Fibroblast of lung (primary cell): ENCODE measurements at regions not wholly inside any gene's neighbourhood (a gene's known extent, or its start where the extent isn't known, plus 50 kb on each side); places are given as distances from the start of the nearest gene placed in this dataset.

ENCODE experiments used
- DNase-seq, 2 donors: peaks; one replicate each; pipeline versions ENCODE4 v3.0.0 to v3.0.0-alpha.2; 2010; ENCODE audit warnings: low read depth in 2 of 2
- H2AFZ ChIP-seq: 2 replicates; pipeline ENCODE4 v1.5.1; 2012; ENCODE audit warnings: low read length, control low read depth, inconsistent platforms
- H3K27ac ChIP-seq: 2 replicates; pipeline ENCODE4 v1.5.1; 2011; ENCODE audit warnings: low read length, control low read depth; ENCODE audit not compliant: insufficient read depth
- H3K27me3 ChIP-seq: 2 replicates; pipeline ENCODE4 v1.5.1; 2011; ENCODE audit warnings: mild to moderate bottlenecking, low read length; ENCODE audit not compliant: control insufficient read depth, insufficient read depth
- H3K36me3 ChIP-seq: 2 replicates; pipeline ENCODE4 v1.5.1; 2011; ENCODE audit warnings: low read length; ENCODE audit not compliant: control insufficient read depth, insufficient read depth
- H3K4me1 ChIP-seq: 2 replicates; pipeline ENCODE4 v1.5.1; 2011; ENCODE audit warnings: low read length; ENCODE audit not compliant: control insufficient read depth, insufficient read depth; ENCODE audit errors: extremely low read depth
- H3K4me2 ChIP-seq: 2 replicates; pipeline ENCODE4 v1.5.1; 2011; ENCODE audit warnings: low read length, control low read depth; ENCODE audit not compliant: insufficient read depth; ENCODE audit errors: extremely low read depth
- H3K4me3 ChIP-seq, 4 experiments: fragments of 200-600 bp in 1 of 4; sonication (generic) in 1 of 4; replicated peaks in 1 of 4; 2 replicates each; pipeline ENCODE4 v1.5.1; 2011 to 2016; ENCODE audit warnings: low read length in 4 of 4, low read depth in 3 of 4, mild to moderate bottlenecking in 3 of 4, control low read depth in 2 of 4, inconsistent platforms in 1 of 4, mixed read lengths in 1 of 4; ENCODE audit not compliant: insufficient read depth in 1 of 4; ENCODE audit errors: control extremely low read depth in 1 of 4
- H3K79me2 ChIP-seq: 2 replicates; pipeline ENCODE4 v1.5.1; 2012; ENCODE audit warnings: mild to moderate bottlenecking, low read length, inconsistent platforms; ENCODE audit not compliant: control insufficient read depth, insufficient read depth
- H3K9ac ChIP-seq: 2 replicates; pipeline ENCODE4 v1.5.1; 2011; ENCODE audit warnings: mild to moderate bottlenecking, low read length, control low read depth; ENCODE audit not compliant: insufficient read depth
- H3K9me3 ChIP-seq: 2 replicates; pipeline ENCODE4 v1.5.1; 2012; ENCODE audit warnings: low read depth, low read length; ENCODE audit not compliant: control insufficient read depth, insufficient read depth
- H4K20me1 ChIP-seq: 2 replicates; pipeline ENCODE4 v1.5.1; 2011; ENCODE audit warnings: low read length; ENCODE audit not compliant: control insufficient read depth, insufficient read depth; ENCODE audit errors: extremely low read depth
- CTCF ChIP-seq, 2 donors: IDR thresholded peaks in 1 of 2; conservative IDR thresholded peaks in 1 of 2; 1 replicate in 1 of 2; 2 replicates in 1 of 2; pipeline ENCODE4 v1.5.1; 2011 to 2012; ENCODE audit warnings: low read length in 2 of 2, control low read depth in 1 of 2, inconsistent platforms in 1 of 2, low read depth in 1 of 2, mild to moderate bottlenecking in 1 of 2
- EZH2 ChIP-seq: IDR thresholded peaks from 2 replicates; pipeline ENCODE4 v1.5.1; 2012; ENCODE audit warnings: low read length, control low read depth, mild to moderate bottlenecking; ENCODE audit errors: missing control alignments

GRCh38 chr3:33947272-33948195 is 149.1 kb downstream of the PDCD6IP start:
- Histone ChIP-seq H3K36me3 (no peaks in the 10 kb centered on the region), H4K20me1 (no peaks in the 10 kb centered on the region), H3K9ac (no peak overlapping the region), H3K27me3 (peaks cover 3% of the 10 kb centered on the region), H3K4me2 (no peak overlapping the region), H3K4me1 (no peaks in the 10 kb centered on the region), H3K79me2 (no peaks in the 10 kb centered on the region), H3K9me3 (no peaks in the 10 kb centered on the region), H3K27ac (no peak overlapping the region), H2AFZ (no peak overlapping the region), H3K4me3 (no peak overlapping the region)
- DNase-seq, result no peak
- TF ChIP-seq CTCF (conservative IDR thresholded peaks at IDR 0.05 in 1 of 2, IDR thresholded peaks at IDR 0.05 in 1 of 2; ENCODE audit: low read depth in 1 of 2, low read length in 2 of 2) (no peak), EZH2 (no peak)

- H3K9me3 ChIP-seq, result no peaks in the 10 kb centered on the region
- H3K4me2 ChIP-seq, result no peak overlapping the region
- no peak overlapping the region for H2AFZ ChIP-seq
- H3K9ac ChIP-seq, result no peak overlapping the region
- H3K4me3 ChIP-seq, result no peak overlapping the region
- no peaks in the 10 kb centered on the region for H3K4me1 ChIP-seq
- H3K79me2 ChIP-seq, result no peaks in the 10 kb centered on the region
- H3K27me3 ChIP-seq, result peaks cover 3% of the 10 kb centered on the region
- H3K36me3 ChIP-seq, result no peaks in the 10 kb centered on the region
- no peaks in the 10 kb centered on the region for H4K20me1 ChIP-seq
- DNase-seq, result no peak
- H3K27ac ChIP-seq, result no peak overlapping the region
- TF ChIP-seq EZH2, result no peak
- TF ChIP-seq CTCF (conservative IDR thresholded peaks at IDR 0.05 in 1 of 2, IDR thresholded peaks at IDR 0.05 in 1 of 2; ENCODE audit: low read depth in 1 of 2, low read length in 2 of 2), result no peak
These were observed 150.6 kb downstream of the PDCD6IP start for GRCh38 chr3:33949074-33949473.

GRCh38 chr3:33954956-33955355 is 156.5 kb downstream of the PDCD6IP start:
- no peaks in the 10 kb centered on the region for H3K36me3 ChIP-seq
- no peak for DNase-seq
- no peaks in the 10 kb centered on the region for H3K79me2 ChIP-seq

More at GRCh38 chr3:33954956-33955355, 156.5 kb downstream of the PDCD6IP start:
- Histone ChIP-seq H3K27ac (no peak overlapping the region), H2AFZ (no peak overlapping the region), H4K20me1 (no peaks in the 10 kb centered on the region), H3K4me2 (no peak overlapping the region), H3K27me3 (no peaks in the 10 kb centered on the region), H3K4me3 (no peak overlapping the region), H3K9ac (no peak overlapping the region), H3K4me1 (no peaks in the 10 kb centered on the region), H3K9me3 (no peaks in the 10 kb centered on the region)
- peak in 1 of 2 donors; percentile 26 for TF ChIP-seq CTCF (conservative IDR thresholded peaks at IDR 0.05 in 1 of 2, IDR thresholded peaks at IDR 0.05 in 1 of 2; ENCODE audit: low read depth in 1 of 2, low read length in 2 of 2)
- no peak for TF ChIP-seq EZH2
